ENCODE measurements at regions not wholly inside any gene's neighbourhood (a gene's known extent, or its start where the extent isn't known, plus 50 kb on each side); places are given as distances from the start of the nearest gene placed in this dataset.
"Not testable (repeated sequence)": the region's sequence is repeated elsewhere in the genome, so short reads cannot be mapped to it uniquely, and the experiment has no call there.

GRCh38 chr1:60950224-60951063 is 131.9 kb upstream of the NFIA start:
- DNase-seq (ENCODE audit: low read depth), result no peak

- no peak for DNase-seq (ENCODE audit: low read depth)
These were observed 132.5 kb upstream of the NFIA start for GRCh38 chr1:60949826-60950197.

DNA sequence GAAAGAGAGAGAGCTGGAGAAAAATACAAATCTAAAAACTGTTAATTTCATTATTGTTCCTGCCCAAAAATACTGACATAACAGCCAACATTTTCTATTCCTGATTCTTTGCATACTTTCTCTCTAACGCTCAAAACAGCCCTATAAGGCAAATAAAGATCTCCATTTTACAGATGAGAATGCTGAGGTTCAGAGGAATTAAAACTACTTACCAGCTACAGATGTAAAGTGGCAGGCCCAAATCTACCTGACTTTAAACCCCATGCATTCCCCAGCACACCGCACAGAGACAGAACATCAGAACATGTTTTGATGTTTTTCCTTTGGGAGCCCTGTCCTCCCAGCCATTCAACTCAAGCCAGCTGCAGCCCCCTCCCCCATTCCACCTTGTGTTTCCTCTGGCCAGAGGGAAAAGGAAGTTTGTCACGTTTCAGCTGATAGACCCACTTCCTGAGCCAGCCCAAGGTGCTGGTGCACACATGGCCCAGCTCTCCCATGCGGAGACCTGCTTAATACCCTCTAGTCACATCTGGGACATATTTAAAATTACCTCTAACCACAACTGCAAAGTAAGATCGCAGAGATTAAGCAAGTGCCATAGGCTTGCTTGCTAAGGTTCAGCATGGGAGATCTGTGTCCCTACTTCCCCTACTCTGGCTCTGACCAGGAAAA is 133.1 kb upstream of the NFIA start:
- DNase-seq (ENCODE audit: low read depth), result no peak

GRCh38 chr1:60948486-60948885 is 133.9 kb upstream of the NFIA start:
- no peak for DNase-seq (ENCODE audit: low read depth)

DNA sequence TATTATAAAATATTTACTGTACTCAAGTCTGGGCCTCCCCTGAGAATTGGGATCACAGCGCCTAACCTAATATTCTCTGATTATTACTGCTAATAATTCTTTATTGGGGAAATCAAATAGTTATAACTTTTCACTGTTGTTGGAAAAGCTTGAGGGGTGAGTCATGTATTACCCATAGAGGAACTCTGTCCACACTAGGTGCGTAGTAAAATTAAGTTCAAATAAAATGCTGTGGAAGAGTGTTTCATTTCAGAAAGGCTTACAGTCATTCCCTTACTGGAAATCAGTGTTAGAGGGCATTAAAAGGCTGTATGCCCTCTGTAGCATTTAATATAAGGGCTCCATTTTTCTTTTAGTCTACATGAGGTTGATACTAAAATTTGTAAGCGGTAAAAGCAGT is 135.0 kb upstream of the NFIA start:
- no peak for DNase-seq (ENCODE audit: low read depth)

DNA sequence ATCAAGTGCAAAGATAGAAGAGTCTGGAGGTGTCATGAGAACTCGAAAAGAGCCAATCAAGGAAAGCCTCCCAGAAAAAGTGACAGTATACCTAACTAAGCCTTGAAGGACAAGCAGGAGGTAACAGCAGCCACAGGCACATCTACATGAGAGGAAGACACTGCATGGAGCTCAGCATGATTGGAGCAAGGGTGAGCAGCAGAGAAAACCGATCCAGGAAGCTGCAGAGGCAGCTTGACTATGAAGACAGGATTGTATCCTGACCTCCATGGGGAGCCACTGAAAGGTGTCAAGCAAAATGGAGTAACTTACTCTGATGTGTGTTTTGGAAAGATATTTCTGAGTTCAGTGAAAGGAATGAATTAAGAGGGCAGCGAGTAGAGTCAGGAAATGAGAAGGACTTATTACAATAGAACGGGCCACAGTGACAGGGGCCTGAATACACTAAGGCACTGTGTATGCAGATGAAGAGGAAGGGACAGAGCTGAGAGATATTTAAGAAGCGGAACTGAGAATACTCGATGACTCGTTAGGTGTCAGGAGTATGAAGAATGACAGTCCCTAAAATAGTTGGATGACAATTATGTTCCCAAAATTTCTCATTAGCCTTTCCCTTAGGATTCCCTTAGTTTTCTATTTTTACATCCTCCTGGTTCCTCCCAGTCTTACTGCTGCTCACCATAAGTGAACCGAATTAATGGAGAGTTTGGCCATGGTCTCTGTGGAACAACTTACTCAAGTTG is 139.3 kb upstream of the NFIA start:
- DNase-seq (ENCODE audit: low read depth), result no peak

DNA sequence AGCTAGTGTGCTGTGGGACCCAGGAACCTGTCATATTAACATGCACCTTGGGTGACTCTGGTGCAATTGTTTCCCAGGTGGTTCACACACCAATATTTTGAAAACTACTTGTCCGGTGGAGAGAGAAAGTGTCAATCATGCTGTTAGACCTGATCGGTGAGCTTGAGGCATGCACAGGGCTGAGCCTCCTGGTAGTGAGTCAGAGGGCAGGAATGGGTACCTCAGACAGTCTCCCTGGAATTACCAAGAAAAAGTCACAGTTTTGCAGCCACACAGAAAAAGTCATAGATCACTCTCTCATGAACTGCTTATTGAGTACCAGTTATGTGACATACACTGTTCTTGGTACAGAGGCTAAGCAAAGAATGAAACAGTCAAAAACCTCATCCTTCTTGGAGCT is 140.1 kb upstream of the NFIA start:
- no peak for DNase-seq (ENCODE audit: low read depth)

GRCh38 chr1:60940685-60941084 is 141.7 kb upstream of the NFIA start:
- DNase-seq (ENCODE audit: low read depth), result not testable (repeated sequence)

GRCh38 chr1:60937720-60938119 is 144.6 kb upstream of the NFIA start:
- no peak for DNase-seq (ENCODE audit: low read depth)

DNA sequence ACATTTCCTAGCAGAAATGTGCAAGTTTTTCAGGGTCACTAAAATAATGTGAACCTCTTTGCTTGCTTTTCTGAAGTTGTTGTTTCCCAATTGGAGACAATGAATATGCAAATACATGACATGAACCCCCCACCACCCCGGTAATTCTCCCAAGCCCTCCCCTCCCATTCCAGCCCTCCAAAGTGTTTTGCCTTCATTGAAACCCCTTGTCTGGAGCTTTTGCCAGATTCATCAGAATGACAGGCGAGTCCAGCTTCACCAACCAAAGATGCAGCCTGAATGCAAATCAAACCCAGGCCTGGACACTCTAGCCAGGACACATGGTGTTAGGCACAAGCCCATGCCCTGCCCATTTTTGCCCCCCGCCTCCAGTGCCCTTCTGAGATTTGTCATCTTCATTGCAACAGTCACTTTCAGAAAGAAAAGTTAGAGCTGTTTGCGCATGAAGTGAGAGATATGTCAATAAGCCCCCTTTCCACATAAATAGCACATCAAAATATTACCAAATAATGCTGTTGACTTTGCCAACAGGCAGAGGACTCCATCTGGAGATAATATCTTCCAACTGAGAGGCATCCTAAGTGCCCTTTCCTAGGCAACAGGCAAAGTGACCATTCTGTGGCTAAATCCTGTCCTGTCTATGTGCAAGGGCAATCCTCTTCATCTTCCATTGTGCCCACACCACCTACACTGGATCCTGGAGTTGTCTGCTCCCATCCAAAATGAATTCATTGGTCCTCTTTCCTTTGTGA is 145.6 kb upstream of the NFIA start:
- no peak for DNase-seq (ENCODE audit: low read depth)

- DNase-seq (ENCODE audit: low read depth), result no peak
These were observed 146.2 kb upstream of the NFIA start for GRCh38 chr1:60936163-60936562.

GRCh38 chr1:60935599-60936110 is 146.7 kb upstream of the NFIA start:
- no peak for DNase-seq (ENCODE audit: low read depth)

- DNase-seq (ENCODE audit: low read depth), result no peak
These were observed 152.2 kb upstream of the NFIA start for GRCh38 chr1:60930130-60930529.

DNA sequence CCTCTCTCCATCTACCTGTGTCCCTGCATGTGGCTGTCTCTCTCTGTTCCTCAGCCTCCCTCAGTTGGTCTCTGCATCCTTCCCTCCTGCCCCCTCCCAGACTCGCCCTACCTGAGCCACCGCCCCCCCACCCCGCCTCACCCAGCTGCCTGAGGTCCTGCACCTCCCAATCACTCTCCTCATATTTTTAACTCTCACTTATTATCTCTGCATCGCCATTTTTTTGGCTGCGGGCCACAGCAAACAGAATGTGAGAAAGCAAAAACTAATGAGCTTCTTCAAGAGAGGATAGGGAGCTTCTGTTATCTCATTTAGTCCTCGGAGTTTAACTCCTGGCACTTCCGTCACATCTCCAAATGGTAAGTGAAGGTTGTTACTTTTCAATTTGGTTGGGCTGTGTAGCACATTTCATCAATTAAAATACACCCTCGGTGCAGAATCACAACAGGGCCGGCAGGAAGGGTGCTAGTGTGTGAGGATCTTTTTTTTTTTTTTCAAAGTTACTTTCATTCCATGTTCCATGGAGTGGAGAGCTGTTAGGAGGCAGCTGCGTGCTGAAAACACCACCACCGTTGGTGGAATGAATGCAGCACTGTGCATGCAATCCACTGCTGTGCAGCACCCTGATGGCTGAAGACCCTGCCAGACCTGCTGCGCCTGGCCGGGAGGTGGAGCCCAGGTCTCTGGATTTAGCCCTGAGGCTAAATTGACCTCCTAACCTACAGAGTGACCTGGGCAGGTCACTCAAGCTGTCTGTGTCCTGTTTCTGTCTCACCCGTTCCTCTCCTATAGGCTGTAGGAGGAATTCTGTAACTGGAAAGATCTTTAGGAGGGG is 157.2 kb upstream of the NFIA start:
- no peak for DNase-seq (ENCODE audit: low read depth)

DNA sequence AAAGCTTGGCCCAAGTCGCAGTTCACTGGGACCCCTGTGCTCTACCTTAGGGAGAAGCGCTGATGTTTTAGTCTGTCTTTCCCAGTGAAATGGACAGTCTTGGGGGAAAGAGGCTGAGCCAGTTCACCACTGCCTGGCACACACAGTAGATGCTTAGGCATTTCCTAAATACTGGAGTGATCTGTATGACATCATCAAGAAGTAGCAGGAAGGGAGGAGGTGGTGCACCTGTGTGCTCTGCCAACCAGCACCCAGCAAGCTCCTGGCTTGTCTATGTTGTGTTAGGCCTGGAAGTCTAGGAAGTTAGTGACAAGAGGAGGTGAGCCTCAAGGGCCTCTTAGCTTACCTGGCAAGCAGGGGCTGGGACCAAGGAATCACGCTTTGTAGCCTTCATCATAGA is 158.2 kb upstream of the NFIA start:
- no peak for DNase-seq (ENCODE audit: low read depth)

GRCh38 chr1:60923389-60924087 is 158.8 kb upstream of the NFIA start:
- DNase-seq (ENCODE audit: low read depth), result no peak

DNA sequence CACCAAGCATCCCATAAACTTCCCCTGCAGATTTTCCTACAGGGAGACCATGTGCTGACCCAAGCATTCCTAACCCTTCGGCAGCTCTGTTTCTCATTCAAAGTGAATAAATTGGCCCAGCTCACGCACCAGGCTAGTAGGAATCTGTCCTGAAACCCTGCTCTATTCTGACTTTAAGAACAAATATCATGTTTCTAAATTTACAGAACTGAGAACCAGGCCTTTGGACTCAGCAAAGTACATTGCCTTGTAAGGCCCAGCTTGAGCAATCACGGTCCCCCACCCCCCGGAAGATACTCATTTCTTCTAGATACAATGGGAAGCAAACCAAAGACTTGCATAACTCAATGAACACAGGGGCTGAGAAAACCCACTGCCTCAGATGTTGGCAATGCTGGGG is 160.1 kb upstream of the NFIA start:
- no peak for DNase-seq (ENCODE audit: low read depth)

DNA sequence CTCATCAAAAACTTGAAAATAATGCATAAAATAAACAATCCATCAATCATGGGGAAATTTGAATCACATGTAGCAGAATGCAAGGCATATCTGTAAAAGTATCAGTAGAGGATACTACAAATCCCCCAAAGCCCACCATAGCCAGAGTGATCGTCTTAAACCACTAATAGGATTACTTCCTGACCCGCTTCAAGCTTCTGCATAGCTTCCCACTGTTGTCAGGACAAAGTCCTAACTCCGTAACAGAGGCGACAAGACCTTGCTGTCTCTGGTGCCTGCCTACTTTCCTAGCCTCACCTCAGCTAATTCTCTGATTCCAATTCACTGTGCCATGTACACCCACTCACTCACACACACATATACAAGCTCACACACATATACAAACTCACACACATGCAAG is 161.2 kb upstream of the NFIA start:
- no peak for DNase-seq (ENCODE audit: low read depth)

GRCh38 chr1:60920561-60920960 is 161.8 kb upstream of the NFIA start:
- no peak for DNase-seq (ENCODE audit: low read depth)

GRCh38 chr1:60918867-60919266 is 163.5 kb upstream of the NFIA start:
- DNase-seq (ENCODE audit: low read depth), result no peak

Measured in RPMI7951 (cell line).